MM.1S (cell line): ENCODE measurements at regions not wholly inside any gene's neighbourhood (a gene's known extent, or its start where the extent isn't known, plus 50 kb on each side); places are given as distances from the start of the nearest gene placed in this dataset.

Experiments used
- DNase-seq: peaks from one replicate; pipeline ENCODE4 v3.0.0-alpha.2; 2015
- H2AFZ ChIP-seq: fragments of 300-600 bp; sonication (generic); 2 replicates; pipeline ENCODE4 v1.6.0; 2016; ENCODE audit warnings: antibody characterized with exemption, low read length
- H3F3A ChIP-seq: fragments of 300-600 bp; sonication (generic); 2 replicates; pipeline ENCODE4 v1.6.1; 2016; ENCODE audit warnings: mild to moderate bottlenecking, antibody characterized with exemption, low read length, moderate library complexity, mixed read lengths; ENCODE audit not compliant: insufficient read depth
- H3K27ac ChIP-seq: fragments of 300-600 bp; sonication (generic); 2 replicates; pipeline ENCODE4 v1.5.1; 2016; ENCODE audit warnings: mild to moderate bottlenecking, low read length
- H3K27me3 ChIP-seq: fragments of 300-600 bp; sonication (generic); replicated peaks from 2 replicates; pipeline ENCODE4 v1.6.0; 2016; ENCODE audit warnings: low read length; ENCODE audit not compliant: insufficient read depth
- H3K36me3 ChIP-seq: fragments of 300-600 bp; sonication (generic); replicated peaks from 2 replicates; pipeline ENCODE4 v1.6.1; 2016; ENCODE audit warnings: mild to moderate bottlenecking, low read length, mixed read lengths; ENCODE audit not compliant: insufficient read depth
- H3K4me1 ChIP-seq: fragments of 300-600 bp; sonication (generic); 2 replicates; pipeline ENCODE4 v1.6.1; 2016; ENCODE audit warnings: low read length, mixed read lengths
- H3K4me2 ChIP-seq: fragments of 300-600 bp; sonication (generic); 2 replicates; pipeline ENCODE4 v1.6.0; 2016; ENCODE audit warnings: low read depth, low read length
- H3K4me3 ChIP-seq: fragments of 300-600 bp; sonication (generic); 2 replicates; pipeline ENCODE4 v1.5.1; 2016; ENCODE audit warnings: low read length, mixed read lengths
- H3K79me2 ChIP-seq: fragments of 300-600 bp; sonication (generic); 2 replicates; pipeline ENCODE4 v1.6.1; 2016; ENCODE audit warnings: mixed run types, low read length, mixed read lengths
- H3K9ac ChIP-seq: fragments of 300-600 bp; sonication (generic); 2 replicates; pipeline ENCODE4 v1.6.1; 2016; ENCODE audit warnings: low read length, mixed read lengths
- H3K9me2 ChIP-seq: fragments of 300-600 bp; sonication (generic); replicated peaks from 2 replicates; pipeline ENCODE4 v1.6.1; 2016; ENCODE audit warnings: mild to moderate bottlenecking, low read length, mixed read lengths; ENCODE audit not compliant: insufficient read depth
- H3K9me3 ChIP-seq: fragments of 300-600 bp; sonication (generic); replicated peaks from 2 replicates; pipeline ENCODE4 v1.6.1; 2016; ENCODE audit warnings: mild to moderate bottlenecking, low read length, mixed read lengths; ENCODE audit not compliant: insufficient read depth
- H4K20me1 ChIP-seq: fragments of 300-600 bp; sonication (generic); 2 replicates; pipeline ENCODE4 v1.6.1; 2016; ENCODE audit warnings: mild to moderate bottlenecking, low read length, moderate library complexity, mixed read lengths; ENCODE audit not compliant: insufficient read depth
- EZH2 ChIP-seq: fragments of 300-600 bp; sonication (generic); optimal IDR thresholded peaks from 2 replicates; pipeline ENCODE3; 2017; ENCODE audit warnings: low read depth, mild to moderate bottlenecking, antibody characterized with exemption, low read length, mixed read lengths
- EZH2phosphoT487 ChIP-seq: fragments of 300-600 bp; sonication (generic); IDR thresholded peaks from 2 replicates; pipeline ENCODE4 v1.6.1; 2018; ENCODE audit warnings: antibody characterized with exemption, low read length
- TF ChIP-seq, protein P1 (sequence below): fragments of 300-600 bp; sonication (generic); IDR thresholded peaks from 2 replicates; pipeline ENCODE4 v1.5.1; 2016; ENCODE audit warnings: antibody characterized with exemption, low read length, mixed read lengths

DNA sequence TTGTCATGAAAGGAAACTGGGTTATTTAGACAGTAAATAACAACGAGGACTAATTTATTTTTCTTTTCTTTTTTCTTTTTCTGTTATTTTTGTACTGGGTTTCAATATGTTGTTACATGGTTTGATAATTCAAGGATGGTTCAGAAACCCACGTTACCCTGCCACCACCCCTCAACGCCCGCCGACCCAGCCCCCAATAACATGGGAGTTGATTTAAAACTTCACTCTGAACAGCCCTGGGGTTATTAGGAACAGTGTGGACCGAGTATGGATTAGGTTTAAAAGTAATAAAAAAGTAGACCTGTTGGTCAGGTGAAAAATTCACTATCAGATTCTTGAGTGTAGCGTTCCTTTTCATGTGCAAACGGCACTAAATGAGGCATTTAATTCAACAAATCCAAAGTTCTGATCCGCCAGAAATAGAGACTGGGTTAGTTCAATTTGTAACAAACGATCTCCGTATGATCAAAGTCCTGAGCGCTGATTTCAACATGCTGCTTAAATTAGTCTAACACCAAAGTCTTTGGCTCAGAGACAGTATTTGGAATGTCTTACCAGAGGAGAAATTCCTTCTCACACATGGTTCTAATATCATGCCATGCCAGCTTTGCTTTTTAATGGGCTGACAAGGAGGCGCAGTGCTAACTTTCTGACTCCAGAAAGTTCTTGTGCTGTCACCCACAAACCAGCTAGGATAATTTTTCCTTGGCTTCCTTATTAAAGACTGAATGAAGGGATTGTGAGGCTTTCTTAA lies 173.1 kb upstream of the IRX3 start:
- no peaks in the 10 kb centered on the region for H3K79me2 ChIP-seq
- DNase-seq: no peak
- H2AFZ ChIP-seq: no peak overlapping the region
- H3K27me3 ChIP-seq: no peaks in the 10 kb centered on the region
- H3K9me2 ChIP-seq: no peaks in the 10 kb centered on the region
- no peak overlapping the region for H3K27ac ChIP-seq
- H3K9ac ChIP-seq: no peak overlapping the region
- H3K4me3 ChIP-seq: no peak overlapping the region
- H3F3A ChIP-seq: no peaks in the 10 kb centered on the region
- TF ChIP-seq EZH2: no peak
- no peak for TF ChIP-seq EZH2phosphoT487
- TF ChIP-seq, protein P1, sequence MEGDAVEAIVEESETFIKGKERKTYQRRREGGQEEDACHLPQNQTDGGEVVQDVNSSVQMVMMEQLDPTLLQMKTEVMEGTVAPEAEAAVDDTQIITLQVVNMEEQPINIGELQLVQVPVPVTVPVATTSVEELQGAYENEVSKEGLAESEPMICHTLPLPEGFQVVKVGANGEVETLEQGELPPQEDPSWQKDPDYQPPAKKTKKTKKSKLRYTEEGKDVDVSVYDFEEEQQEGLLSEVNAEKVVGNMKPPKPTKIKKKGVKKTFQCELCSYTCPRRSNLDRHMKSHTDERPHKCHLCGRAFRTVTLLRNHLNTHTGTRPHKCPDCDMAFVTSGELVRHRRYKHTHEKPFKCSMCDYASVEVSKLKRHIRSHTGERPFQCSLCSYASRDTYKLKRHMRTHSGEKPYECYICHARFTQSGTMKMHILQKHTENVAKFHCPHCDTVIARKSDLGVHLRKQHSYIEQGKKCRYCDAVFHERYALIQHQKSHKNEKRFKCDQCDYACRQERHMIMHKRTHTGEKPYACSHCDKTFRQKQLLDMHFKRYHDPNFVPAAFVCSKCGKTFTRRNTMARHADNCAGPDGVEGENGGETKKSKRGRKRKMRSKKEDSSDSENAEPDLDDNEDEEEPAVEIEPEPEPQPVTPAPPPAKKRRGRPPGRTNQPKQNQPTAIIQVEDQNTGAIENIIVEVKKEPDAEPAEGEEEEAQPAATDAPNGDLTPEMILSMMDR: no peak
- no peaks in the 10 kb centered on the region for H3K9me3 ChIP-seq
- H3K4me2 ChIP-seq: no peak overlapping the region
- H3K36me3 ChIP-seq: no peaks in the 10 kb centered on the region
- no peaks in the 10 kb centered on the region for H3K4me1 ChIP-seq
- H4K20me1 ChIP-seq: no peaks in the 10 kb centered on the region

DNA sequence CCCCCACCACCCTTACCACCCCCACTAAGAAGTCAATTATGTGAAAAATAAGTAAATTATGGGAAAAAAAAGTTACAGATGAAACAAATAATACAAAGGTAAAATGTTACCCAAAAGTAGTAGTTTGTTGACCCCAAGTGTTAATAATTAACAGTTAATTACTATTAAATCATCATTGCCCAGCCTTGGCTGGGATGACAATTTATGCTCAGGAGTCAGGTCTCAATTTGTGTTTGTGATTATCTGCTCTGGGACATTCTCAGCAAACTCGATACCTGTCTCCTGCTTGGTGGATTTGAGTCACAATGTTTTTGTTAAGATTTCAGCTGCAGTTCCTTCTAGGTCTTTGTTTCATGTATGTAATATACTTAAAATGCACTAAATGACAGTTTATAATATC lies 172.3 kb upstream of the IRX3 start:
- H3K36me3 ChIP-seq: no peaks in the 10 kb centered on the region
- H3K79me2 ChIP-seq: no peaks in the 10 kb centered on the region
- no peak overlapping the region for H3K9ac ChIP-seq
- no peak overlapping the region for H3K27ac ChIP-seq
- H4K20me1 ChIP-seq: no peaks in the 10 kb centered on the region
- H3K9me2 ChIP-seq: no peaks in the 10 kb centered on the region
- TF ChIP-seq EZH2phosphoT487: no peak
- TF ChIP-seq, protein P1: no peak
- TF ChIP-seq EZH2: no peak
- H3F3A ChIP-seq: no peaks in the 10 kb centered on the region
- DNase-seq: no peak
- H2AFZ ChIP-seq: no peak overlapping the region
- H3K4me2 ChIP-seq: no peak overlapping the region
- H3K4me1 ChIP-seq: no peaks in the 10 kb centered on the region
- no peak overlapping the region for H3K4me3 ChIP-seq
- H3K9me3 ChIP-seq: no peaks in the 10 kb centered on the region
- no peaks in the 10 kb centered on the region for H3K27me3 ChIP-seq

DNA sequence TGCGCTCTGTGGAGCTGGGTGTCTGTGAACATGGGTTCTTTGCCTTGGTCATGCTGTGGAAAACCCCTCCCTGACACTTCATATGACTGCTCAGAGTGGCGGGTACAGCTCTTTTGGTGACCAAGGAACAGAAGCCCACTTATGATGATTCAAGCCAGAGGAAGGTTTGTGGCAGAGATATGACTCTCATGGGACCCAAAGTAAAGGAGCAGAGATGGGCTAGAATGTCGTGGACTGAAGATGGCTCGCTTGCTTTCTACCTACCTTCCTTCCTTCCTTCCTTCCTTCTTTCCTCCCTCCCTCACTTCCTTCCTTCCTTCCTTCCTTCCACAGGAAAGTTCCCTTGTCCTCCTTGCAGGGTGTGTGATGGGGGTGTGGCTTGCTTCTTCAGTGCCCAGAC lies 169.7 kb upstream of the IRX3 start:
- no peak overlapping the region for H3K9ac ChIP-seq

More for the DNA sequence above, 169.7 kb upstream of the IRX3 start:
- Histone ChIP-seq H3K36me3 (no peaks in the 10 kb centered on the region), H2AFZ (no peak overlapping the region), H3K27me3 (no peaks in the 10 kb centered on the region), H3K4me2 (no peak overlapping the region), H3K9me2 (no peaks in the 10 kb centered on the region), H3F3A (no peaks in the 10 kb centered on the region), H3K4me1 (no peaks in the 10 kb centered on the region), H3K27ac (no peak overlapping the region), H4K20me1 (no peaks in the 10 kb centered on the region), H3K9me3 (no peaks in the 10 kb centered on the region), H3K79me2 (no peaks in the 10 kb centered on the region), H3K4me3 (no peak overlapping the region)
- no peak for DNase-seq
- TF ChIP-seq EZH2phosphoT487 (no peak), EZH2 (no peak)
- TF ChIP-seq, protein P1: no peak
